Central memory CD8-positive, alpha-beta T cell (primary cell): ENCODE measurements at regions not wholly inside any gene's neighbourhood (a gene's known extent, or its start where the extent isn't known, plus 50 kb on each side); places are given as distances from the start of the nearest gene placed in this dataset.

ENCODE experiments used
- ATAC-seq: fragments of 150-1000 bp; cut with Tn5 transposase; replicated peaks from 2 replicates; pipeline ENCODE4 v1.10.0; 2022; ENCODE audit warnings: mild to moderate bottlenecking, moderate FRiP score, moderate number of reproducible peaks; ENCODE audit not compliant: poor library complexity, severe bottlenecking; ENCODE audit errors: extremely low read depth
- DNase-seq, 2 donors: peaks; one replicate each; pipeline ENCODE4 v3.0.0; 2021; ENCODE audit warnings: low spot score in 2 of 2
- H3K27ac Mint-ChIP-seq: one replicate; pipeline ENCODE4 v1.8.0; 2022; ENCODE audit warnings: low read depth, mild to moderate bottlenecking, moderate library complexity, mixed read lengths
- H3K27me3 Mint-ChIP-seq: one replicate; pipeline ENCODE4 v1.8.0; 2022; ENCODE audit warnings: mixed read lengths
- H3K36me3 Mint-ChIP-seq: one replicate; pipeline ENCODE4 v1.8.0; 2022; ENCODE audit warnings: mild to moderate bottlenecking, moderate library complexity, mixed read lengths; ENCODE audit not compliant: insufficient read depth
- H3K4me1 Mint-ChIP-seq: one replicate; pipeline ENCODE4 v1.8.0; 2022; ENCODE audit warnings: mixed read lengths
- H3K4me3 Mint-ChIP-seq: one replicate; pipeline ENCODE4 v1.8.0; 2022; ENCODE audit warnings: mild to moderate bottlenecking, moderate library complexity, mixed read lengths
- H3K9me3 Mint-ChIP-seq: one replicate; pipeline ENCODE4 v1.8.0; 2022; ENCODE audit warnings: mixed read lengths

- H3K27ac Mint-ChIP-seq: no peak overlapping the region
- H3K4me1 Mint-ChIP-seq: no peaks in the 10 kb centered on the region
- no peak for ATAC-seq
- no peak overlapping the region for H3K4me3 Mint-ChIP-seq
- peaks cover 6% of the 10 kb centered on the region for H3K27me3 Mint-ChIP-seq
- H3K9me3 Mint-ChIP-seq: no peaks in the 10 kb centered on the region
- DNase-seq: no peak
- H3K36me3 Mint-ChIP-seq: no peaks in the 10 kb centered on the region
Observed at GRCh38 chr20:41932431-41932830, 314.3 kb upstream of the CHD6 start.

GRCh38 chr20:41927655-41928054 is 309.5 kb upstream of the CHD6 start:
- Mint-ChIP-seq H3K9me3 (no peaks in the 10 kb centered on the region), H3K4me1 (no peaks in the 10 kb centered on the region), H3K36me3 (no peaks in the 10 kb centered on the region), H3K4me3 (no peak overlapping the region), H3K27ac (no peak overlapping the region), H3K27me3 (peaks cover 12% of the 10 kb centered on the region)
- DNase-seq (no peak), ATAC-seq (no peak)

GRCh38 chr20:41927189-41927588 is 309.0 kb upstream of the CHD6 start:
- ATAC-seq (no peak), DNase-seq (no peak)
- no peaks in the 10 kb centered on the region for H3K36me3 Mint-ChIP-seq
- H3K9me3 Mint-ChIP-seq: no peaks in the 10 kb centered on the region
- no peak overlapping the region for H3K4me3 Mint-ChIP-seq
- peaks cover 12% of the 10 kb centered on the region for H3K27me3 Mint-ChIP-seq
- H3K27ac Mint-ChIP-seq: no peak overlapping the region
- no peaks in the 10 kb centered on the region for H3K4me1 Mint-ChIP-seq

GRCh38 chr20:41925476-41925875 is 307.3 kb upstream of the CHD6 start:
- Mint-ChIP-seq H3K36me3 (no peaks in the 10 kb centered on the region), H3K27ac (no peak overlapping the region), H3K4me1 (no peaks in the 10 kb centered on the region), H3K9me3 (no peaks in the 10 kb centered on the region), H3K4me3 (no peak overlapping the region), H3K27me3 (peaks cover 12% of the 10 kb centered on the region)
- ATAC-seq (no peak), DNase-seq (no peak)

GRCh38 chr20:41923624-41924023 is 305.4 kb upstream of the CHD6 start:
- H3K27ac Mint-ChIP-seq: no peak overlapping the region
- no peaks in the 10 kb centered on the region for H3K4me1 Mint-ChIP-seq
- H3K4me3 Mint-ChIP-seq: no peak overlapping the region
- H3K27me3 Mint-ChIP-seq: peaks cover 13% of the 10 kb centered on the region
- H3K36me3 Mint-ChIP-seq: no peaks in the 10 kb centered on the region
- H3K9me3 Mint-ChIP-seq: peaks cover under 1% of the 10 kb centered on the region
- ATAC-seq: no peak
- no peak for DNase-seq

- H3K36me3 Mint-ChIP-seq: no peaks in the 10 kb centered on the region
- H3K27me3 Mint-ChIP-seq: peaks cover 19% of the 10 kb centered on the region
- no peak for DNase-seq
- no peaks in the 10 kb centered on the region for H3K4me1 Mint-ChIP-seq
- no peak overlapping the region for H3K27ac Mint-ChIP-seq
- no peak overlapping the region for H3K4me3 Mint-ChIP-seq
- H3K9me3 Mint-ChIP-seq: peaks cover 5% of the 10 kb centered on the region
- ATAC-seq: no peak
Observed at GRCh38 chr20:41913146-41913545, 295.0 kb upstream of the CHD6 start.

- Mint-ChIP-seq H3K9me3 (no peaks in the 10 kb centered on the region), H3K4me3 (no peak overlapping the region), H3K27ac (no peak overlapping the region), H3K4me1 (no peaks in the 10 kb centered on the region), H3K27me3 (peaks cover 2% of the 10 kb centered on the region), H3K36me3 (no peaks in the 10 kb centered on the region)
- ATAC-seq: no peak
- DNase-seq: no peak
Observed at GRCh38 chr20:41910558-41910957, 292.4 kb upstream of the CHD6 start.

GRCh38 chr20:41905199-41905598 is 287.0 kb upstream of the CHD6 start:
- Mint-ChIP-seq H3K4me3 (no peak overlapping the region), H3K9me3 (no peaks in the 10 kb centered on the region), H3K27me3 (no peaks in the 10 kb centered on the region), H3K27ac (no peak overlapping the region), H3K4me1 (no peaks in the 10 kb centered on the region), H3K36me3 (no peaks in the 10 kb centered on the region)
- ATAC-seq (no peak), DNase-seq (no peak)

- Mint-ChIP-seq H3K36me3 (no peaks in the 10 kb centered on the region), H3K4me3 (no peak overlapping the region)
- no peak for ATAC-seq
Observed at GRCh38 chr20:41903586-41903985, 285.4 kb upstream of the CHD6 start.

GRCh38 chr20:41902346-41902745 is 284.2 kb upstream of the CHD6 start:
- Mint-ChIP-seq H3K4me1 (no peaks in the 10 kb centered on the region), H3K27me3 (no peaks in the 10 kb centered on the region), H3K27ac (no peak overlapping the region), H3K9me3 (no peaks in the 10 kb centered on the region), H3K4me3 (no peak overlapping the region), H3K36me3 (no peaks in the 10 kb centered on the region)
- ATAC-seq (no peak), DNase-seq (no peak)

More at GRCh38 chr20:41903586-41903985, 285.4 kb upstream of the CHD6 start:
- H3K4me1 Mint-ChIP-seq: no peaks in the 10 kb centered on the region
- no peak overlapping the region for H3K27ac Mint-ChIP-seq
- H3K27me3 Mint-ChIP-seq: no peaks in the 10 kb centered on the region
- no peaks in the 10 kb centered on the region for H3K9me3 Mint-ChIP-seq
- no peak for DNase-seq

- H3K27ac Mint-ChIP-seq: no peak overlapping the region
- H3K36me3 Mint-ChIP-seq: no peaks in the 10 kb centered on the region
- no peaks in the 10 kb centered on the region for H3K4me1 Mint-ChIP-seq
- no peak overlapping the region for H3K4me3 Mint-ChIP-seq
- ATAC-seq: no peak
- DNase-seq: no peak
- H3K9me3 Mint-ChIP-seq: no peaks in the 10 kb centered on the region
- H3K27me3 Mint-ChIP-seq: no peaks in the 10 kb centered on the region
Observed at GRCh38 chr20:41900201-41900691, 282.1 kb upstream of the CHD6 start.

- no peak for DNase-seq
- no peak for ATAC-seq
- Mint-ChIP-seq H3K27me3 (no peaks in the 10 kb centered on the region), H3K9me3 (peaks cover 7% of the 10 kb centered on the region), H3K27ac (no peak overlapping the region), H3K4me3 (no peak overlapping the region), H3K36me3 (no peaks in the 10 kb centered on the region), H3K4me1 (no peaks in the 10 kb centered on the region)
Observed at GRCh38 chr20:41897708-41898107, 279.5 kb upstream of the CHD6 start.

- ATAC-seq (no peak), DNase-seq (no peak)
- no peaks in the 10 kb centered on the region for H3K4me1 Mint-ChIP-seq
- H3K27me3 Mint-ChIP-seq: no peaks in the 10 kb centered on the region
- no peak overlapping the region for H3K27ac Mint-ChIP-seq
- H3K4me3 Mint-ChIP-seq: no peak overlapping the region
- peaks cover 7% of the 10 kb centered on the region for H3K9me3 Mint-ChIP-seq
- H3K36me3 Mint-ChIP-seq: no peaks in the 10 kb centered on the region
Observed at GRCh38 chr20:41895241-41896032, 277.3 kb upstream of the CHD6 start.
